IMR-90 (cell line): ENCODE measurements at regions not wholly inside any gene's neighbourhood (a gene's known extent, or its start where the extent isn't known, plus 50 kb on each side); places are given as distances from the start of the nearest gene placed in this dataset.

Experiments
- BHLHE40 ChIP-seq: fragments of 150-350 bp; IDR thresholded peaks from 2 replicates; pipeline ENCODE4 v1.6.1; 2016; ENCODE audit warnings: mild to moderate bottlenecking, low read depth, low read length
- CEBPB ChIP-seq: IDR thresholded peaks from 2 replicates; pipeline ENCODE4 v1.6.1; 2012; ENCODE audit warnings: low read depth, low read length, improper control_type of control experiment
- CTCF ChIP-seq: conservative IDR thresholded peaks from 2 replicates; pipeline ENCODE4 v1.5.1; 2012; ENCODE audit warnings: mild to moderate bottlenecking, low read depth, low read length, improper control_type of control experiment
- FOS ChIP-seq: fragments of 150-350 bp; IDR thresholded peaks from 2 replicates; pipeline ENCODE4 v1.6.1; 2016; ENCODE audit warnings: low read depth, low read length
- MAFK ChIP-seq: IDR thresholded peaks from 2 replicates; pipeline ENCODE4 v1.6.1; 2012; ENCODE audit warnings: low read depth, low read length, improper control_type of control experiment
- MXI1 ChIP-seq: IDR thresholded peaks from 2 replicates; pipeline ENCODE4 v1.6.1; 2012; ENCODE audit warnings: low read depth, mild to moderate bottlenecking, low read length, moderate library complexity, borderline replicate concordance
- POLR2A ChIP-seq: IDR thresholded peaks from 2 replicates; pipeline ENCODE4 v1.6.1; 2012; ENCODE audit warnings: mild to moderate bottlenecking, low read depth, low read length
- RAD21 ChIP-seq: IDR thresholded peaks from 2 replicates; pipeline ENCODE4 v1.6.1; 2012; ENCODE audit warnings: low read length, improper control_type of control experiment
- RCOR1 ChIP-seq: IDR thresholded peaks from 2 replicates; pipeline ENCODE4 v1.6.1; 2012; ENCODE audit warnings: mild to moderate bottlenecking, low read length, improper control_type of control experiment; ENCODE audit not compliant: insufficient replicate concordance
- RFX5 ChIP-seq: IDR thresholded peaks from 2 replicates; pipeline ENCODE4 v1.8.0; 2012; ENCODE audit warnings: low read depth, mild to moderate bottlenecking, low read length, moderate library complexity
- USF2 ChIP-seq: fragments of 150-350 bp; IDR thresholded peaks from 2 replicates; pipeline ENCODE4 v1.6.1; 2017; ENCODE audit warnings: mild to moderate bottlenecking, antibody characterized with exemption, low read length, low read depth

GRCh38 chr2:10195278-10196109, 73.0 kb downstream of the RRM2 start:
- TF ChIP-seq CTCF (no peak), POLR2A (no peak), RFX5 (no peak), USF2 (no peak), FOS (no peak), MXI1 (no peak), BHLHE40 (no peak), CEBPB (no peak), RAD21 (no peak), RCOR1 (no peak), MAFK (no peak)
